ENCODE measurements at regions not wholly inside any gene's neighbourhood (a gene's known extent, or its start where the extent isn't known, plus 50 kb on each side); places are given as distances from the start of the nearest gene placed in this dataset.
"Not testable (repeated sequence)": the region's sequence is repeated elsewhere in the genome, so short reads cannot be mapped to it uniquely, and the experiment has no call there.

GRCh38 chr10:64345856-64346255, 824.7 kb downstream of the REEP3 start:
- H3K9me3 Mint-ChIP-seq: no peaks in the 10 kb centered on the region

GRCh38 chr10:64346389-64346788, 825.2 kb downstream of the REEP3 start:
- DNase-seq (ENCODE audit: low spot score): no peak
- Mint-ChIP-seq H3K27me3 (ENCODE audit: low read depth) (no peaks in the 10 kb centered on the region), H3K36me3 (ENCODE audit: low read depth) (no peaks in the 10 kb centered on the region), H3K9me3 (no peaks in the 10 kb centered on the region), H3K4me3 (no peak overlapping the region), H3K4me1 (ENCODE audit: low read depth) (no peaks in the 10 kb centered on the region), H3K27ac (no peak overlapping the region)

More at GRCh38 chr10:64345856-64346255, 824.7 kb downstream of the REEP3 start:
- no peak overlapping the region for H3K27ac Mint-ChIP-seq
- no peaks in the 10 kb centered on the region for H3K27me3 Mint-ChIP-seq (ENCODE audit: low read depth)
- no peaks in the 10 kb centered on the region for H3K4me1 Mint-ChIP-seq (ENCODE audit: low read depth)
- DNase-seq (ENCODE audit: low spot score): no peak
- no peak overlapping the region for H3K4me3 Mint-ChIP-seq
- no peaks in the 10 kb centered on the region for H3K36me3 Mint-ChIP-seq (ENCODE audit: low read depth)

- no peak overlapping the region for H3K4me3 Mint-ChIP-seq
- DNase-seq (ENCODE audit: low spot score): no peak
Measured at GRCh38 chr10:64350665-64351064, 829.5 kb downstream of the REEP3 start.

GRCh38 chr10:64358907-64359306, 837.7 kb downstream of the REEP3 start:
- H3K9me3 Mint-ChIP-seq: peaks cover 7% of the 10 kb centered on the region
- no peak overlapping the region for H3K4me3 Mint-ChIP-seq
- no peak for DNase-seq (ENCODE audit: low spot score)
- H3K27me3 Mint-ChIP-seq (ENCODE audit: low read depth): no peaks in the 10 kb centered on the region
- no peak overlapping the region for H3K27ac Mint-ChIP-seq
- no peaks in the 10 kb centered on the region for H3K4me1 Mint-ChIP-seq (ENCODE audit: low read depth)
- H3K36me3 Mint-ChIP-seq (ENCODE audit: low read depth): no peaks in the 10 kb centered on the region

More at GRCh38 chr10:64350665-64351064, 829.5 kb downstream of the REEP3 start:
- no peaks in the 10 kb centered on the region for H3K36me3 Mint-ChIP-seq (ENCODE audit: low read depth)
- H3K9me3 Mint-ChIP-seq: no peaks in the 10 kb centered on the region
- H3K27me3 Mint-ChIP-seq (ENCODE audit: low read depth): no peaks in the 10 kb centered on the region
- H3K27ac Mint-ChIP-seq: no peak overlapping the region
- no peaks in the 10 kb centered on the region for H3K4me1 Mint-ChIP-seq (ENCODE audit: low read depth)

GRCh38 chr10:64360240-64360639, 839.0 kb downstream of the REEP3 start:
- not testable (repeated sequence) for H3K9me3 Mint-ChIP-seq; H3K4me3 Mint-ChIP-seq; H3K27ac Mint-ChIP-seq; H3K36me3 Mint-ChIP-seq (ENCODE audit: low read depth); H3K27me3 Mint-ChIP-seq (ENCODE audit: low read depth); H3K4me1 Mint-ChIP-seq (ENCODE audit: low read depth); DNase-seq (ENCODE audit: low spot score)

GRCh38 chr10:64363687-64364086, 842.5 kb downstream of the REEP3 start:
- H3K27me3 Mint-ChIP-seq (ENCODE audit: low read depth): no peaks in the 10 kb centered on the region
- H3K4me3 Mint-ChIP-seq: no peak overlapping the region
- H3K27ac Mint-ChIP-seq: no peak overlapping the region
- no peaks in the 10 kb centered on the region for H3K4me1 Mint-ChIP-seq (ENCODE audit: low read depth)
- H3K9me3 Mint-ChIP-seq: peaks cover 4% of the 10 kb centered on the region
- no peaks in the 10 kb centered on the region for H3K36me3 Mint-ChIP-seq (ENCODE audit: low read depth)
- DNase-seq (ENCODE audit: low spot score): no peak

GRCh38 chr10:64365663-64366062, 844.5 kb downstream of the REEP3 start:
- no peak overlapping the region for H3K4me3 Mint-ChIP-seq
- H3K9me3 Mint-ChIP-seq: peaks cover 4% of the 10 kb centered on the region
- no peak for DNase-seq (ENCODE audit: low spot score)
- no peaks in the 10 kb centered on the region for H3K4me1 Mint-ChIP-seq (ENCODE audit: low read depth)
- no peaks in the 10 kb centered on the region for H3K36me3 Mint-ChIP-seq (ENCODE audit: low read depth)
- H3K27me3 Mint-ChIP-seq (ENCODE audit: low read depth): no peaks in the 10 kb centered on the region
- H3K27ac Mint-ChIP-seq: no peak overlapping the region

- no peaks in the 10 kb centered on the region for H3K4me1 Mint-ChIP-seq (ENCODE audit: low read depth)
- H3K4me3 Mint-ChIP-seq: no peak overlapping the region
- H3K27ac Mint-ChIP-seq: no peak overlapping the region
- no peak for DNase-seq (ENCODE audit: low spot score)
- H3K9me3 Mint-ChIP-seq: no peaks in the 10 kb centered on the region
- no peaks in the 10 kb centered on the region for H3K36me3 Mint-ChIP-seq (ENCODE audit: low read depth)
- H3K27me3 Mint-ChIP-seq (ENCODE audit: low read depth): no peaks in the 10 kb centered on the region
Measured at GRCh38 chr10:64368298-64368697, 847.1 kb downstream of the REEP3 start.

- Mint-ChIP-seq H3K4me3 (no peak overlapping the region), H3K4me1 (ENCODE audit: low read depth) (no peaks in the 10 kb centered on the region)
Measured at GRCh38 chr10:64369885-64370773, 848.9 kb downstream of the REEP3 start.

GRCh38 chr10:64374346-64374745, 853.1 kb downstream of the REEP3 start:
- H3K4me3 Mint-ChIP-seq: no peak overlapping the region
- DNase-seq (ENCODE audit: low spot score): no peak
- H3K27me3 Mint-ChIP-seq (ENCODE audit: low read depth): no peaks in the 10 kb centered on the region
- H3K27ac Mint-ChIP-seq: no peak overlapping the region
- no peaks in the 10 kb centered on the region for H3K4me1 Mint-ChIP-seq (ENCODE audit: low read depth)
- H3K9me3 Mint-ChIP-seq: no peaks in the 10 kb centered on the region
- H3K36me3 Mint-ChIP-seq (ENCODE audit: low read depth): no peaks in the 10 kb centered on the region

More at GRCh38 chr10:64369885-64370773, 848.9 kb downstream of the REEP3 start:
- Mint-ChIP-seq H3K9me3 (no peaks in the 10 kb centered on the region), H3K27ac (no peak overlapping the region), H3K36me3 (ENCODE audit: low read depth) (no peaks in the 10 kb centered on the region), H3K27me3 (ENCODE audit: low read depth) (no peaks in the 10 kb centered on the region)
- DNase-seq (ENCODE audit: low spot score): no peak

- no peak overlapping the region for H3K27ac Mint-ChIP-seq
- H3K4me1 Mint-ChIP-seq (ENCODE audit: low read depth): no peaks in the 10 kb centered on the region
- no peaks in the 10 kb centered on the region for H3K27me3 Mint-ChIP-seq (ENCODE audit: low read depth)
- H3K36me3 Mint-ChIP-seq (ENCODE audit: low read depth): no peaks in the 10 kb centered on the region
- no peak for DNase-seq (ENCODE audit: low spot score)
- no peaks in the 10 kb centered on the region for H3K9me3 Mint-ChIP-seq
- no peak overlapping the region for H3K4me3 Mint-ChIP-seq
Measured at GRCh38 chr10:64376167-64376566, 855.0 kb downstream of the REEP3 start.

- no peak for DNase-seq (ENCODE audit: low spot score)
- Mint-ChIP-seq H3K36me3 (ENCODE audit: low read depth) (no peaks in the 10 kb centered on the region), H3K27me3 (ENCODE audit: low read depth) (no peaks in the 10 kb centered on the region), H3K9me3 (peaks cover 5% of the 10 kb centered on the region), H3K4me3 (no peak overlapping the region), H3K27ac (no peak overlapping the region), H3K4me1 (ENCODE audit: low read depth) (no peaks in the 10 kb centered on the region)
Measured at GRCh38 chr10:64379898-64380297, 858.7 kb downstream of the REEP3 start.

- H3K4me1 Mint-ChIP-seq (ENCODE audit: low read depth): no peaks in the 10 kb centered on the region
- DNase-seq (ENCODE audit: low spot score): no peak
- H3K9me3 Mint-ChIP-seq: peaks cover 5% of the 10 kb centered on the region
- no peak overlapping the region for H3K27ac Mint-ChIP-seq
- H3K4me3 Mint-ChIP-seq: no peak overlapping the region
- no peaks in the 10 kb centered on the region for H3K27me3 Mint-ChIP-seq (ENCODE audit: low read depth)
- H3K36me3 Mint-ChIP-seq (ENCODE audit: low read depth): no peaks in the 10 kb centered on the region
Measured at GRCh38 chr10:64385355-64385754, 864.2 kb downstream of the REEP3 start.

GRCh38 chr10:64394744-64395143, 873.5 kb downstream of the REEP3 start:
- no peaks in the 10 kb centered on the region for H3K36me3 Mint-ChIP-seq (ENCODE audit: low read depth)
- no peaks in the 10 kb centered on the region for H3K4me1 Mint-ChIP-seq (ENCODE audit: low read depth)
- H3K4me3 Mint-ChIP-seq: no peak overlapping the region
- DNase-seq (ENCODE audit: low spot score): no peak
- no peaks in the 10 kb centered on the region for H3K27me3 Mint-ChIP-seq (ENCODE audit: low read depth)
- no peak overlapping the region for H3K27ac Mint-ChIP-seq
- no peaks in the 10 kb centered on the region for H3K9me3 Mint-ChIP-seq

All from T-helper 2 cell treated with Interferon-gamma antibody and Interleukin-4, amounts not matched to agents 5 μg/mL and 100 μg/mL, for 36 hours (primary cell).